HepG2 (cell line): ENCODE measurements at regions not wholly inside any gene's neighbourhood (a gene's known extent, or its start where the extent isn't known, plus 50 kb on each side); places are given as distances from the start of the nearest gene placed in this dataset.

Experiments used
- HHEX ChIP-seq: IDR thresholded peaks from 2 replicates; pipeline ENCODE4 v1.6.1; 2016; ENCODE audit warnings: control low read depth
- HIVEP1 ChIP-seq: sonication (generic); formaldehyde crosslinking; IDR thresholded peaks from 2 replicates; pipeline ENCODE4 v1.4.0; 2020; ENCODE audit warnings: mild to moderate bottlenecking, missing genetic modification reagents
- HOXA3 ChIP-seq: sonication (generic); formaldehyde crosslinking; IDR thresholded peaks from 2 replicates; pipeline ENCODE4 v1.5.0; 2020; ENCODE audit warnings: missing genetic modification reagents
- KAT7 ChIP-seq: IDR thresholded peaks from 2 replicates; pipeline ENCODE4 v1.6.1; 2018; ENCODE audit warnings: borderline replicate concordance, missing compliant biosample characterization
- MATR3 ChIP-seq: sonication (generic); formaldehyde crosslinking; IDR thresholded peaks from 2 replicates; pipeline ENCODE4 v1.4.0; 2020; ENCODE audit warnings: missing genetic modification reagents
- MED8 ChIP-seq: sonication (generic); formaldehyde crosslinking; IDR thresholded peaks from 2 replicates; pipeline ENCODE4 v1.8.1; 2023; ENCODE audit warnings: mild to moderate bottlenecking, missing genetic modification reagents; ENCODE audit not compliant: insufficient replicate concordance
- MEF2D ChIP-seq: sonication (generic); formaldehyde crosslinking; IDR thresholded peaks from 2 replicates; pipeline ENCODE4 v1.5.1; 2020; ENCODE audit warnings: mild to moderate bottlenecking, missing genetic modification reagents
- RAD21 ChIP-seq: fragments of 450-650 bp; formaldehyde crosslinking; IDR thresholded peaks from 2 replicates; pipeline ENCODE4 v1.5.0; 2020; ENCODE audit warnings: mild to moderate bottlenecking
- REL ChIP-seq: sonication (generic); formaldehyde crosslinking; conservative IDR thresholded peaks from 2 replicates; pipeline ENCODE4 v1.8.0; 2022; ENCODE audit warnings: mild to moderate bottlenecking, missing genetic modification reagents, moderate library complexity
- RFX5 ChIP-seq: IDR thresholded peaks from 2 replicates; pipeline ENCODE4 v1.6.1; 2011; ENCODE audit warnings: low read depth, low read length, improper control_type of control experiment
- SETDB1 ChIP-seq: sonication (generic); formaldehyde crosslinking; IDR thresholded peaks from 2 replicates; pipeline ENCODE4 v1.5.1; 2020; ENCODE audit warnings: missing genetic modification reagents, mild to moderate bottlenecking, borderline replicate concordance
- SMC3 ChIP-seq: IDR thresholded peaks from 2 replicates; pipeline ENCODE4 v1.6.1; 2011; ENCODE audit warnings: low read length, improper control_type of control experiment
- THYN1 ChIP-seq: sonication (generic); formaldehyde crosslinking; IDR thresholded peaks from 2 replicates; pipeline ENCODE4 v1.8.1; 2023; ENCODE audit warnings: low read depth, mild to moderate bottlenecking, moderate library complexity, missing genetic modification reagents, borderline replicate concordance
- ZEB1 ChIP-seq: IDR thresholded peaks from 2 replicates; pipeline ENCODE4 v1.6.1; 2012; ENCODE audit warnings: mild to moderate bottlenecking, low read depth, inconsistent platforms; ENCODE audit not compliant: insufficient replicate concordance
- ZNF263 ChIP-seq: sonication (generic); formaldehyde crosslinking; IDR thresholded peaks from 2 replicates; pipeline ENCODE4 v1.4.0; 2020; ENCODE audit warnings: missing genetic modification reagents
- ZNF296 ChIP-seq: sonication (generic); formaldehyde crosslinking; conservative IDR thresholded peaks from 2 replicates; pipeline ENCODE4 v1.5.0; 2020; ENCODE audit warnings: mild to moderate bottlenecking, missing genetic modification reagents
- ZNF367 ChIP-seq: sonication (generic); formaldehyde crosslinking; IDR thresholded peaks from 2 replicates; pipeline ENCODE4 v1.4.0; 2020; ENCODE audit warnings: missing genetic modification reagents, borderline replicate concordance
- ZNF546 ChIP-seq: sonication (generic); formaldehyde crosslinking; conservative IDR thresholded peaks from 2 replicates; pipeline ENCODE4 v1.8.1; 2023; ENCODE audit warnings: mild to moderate bottlenecking, missing genetic modification reagents
- ZNF577 ChIP-seq: sonication (generic); formaldehyde crosslinking; IDR thresholded peaks from 2 replicates; pipeline ENCODE4 v1.4.0; 2020; ENCODE audit warnings: mild to moderate bottlenecking, low read depth, missing genetic modification reagents, borderline replicate concordance
- ZNF619 ChIP-seq: sonication (generic); formaldehyde crosslinking; IDR thresholded peaks from 2 replicates; pipeline ENCODE4 v1.4.0; 2020; ENCODE audit warnings: mild to moderate bottlenecking, missing genetic modification reagents
- ZNF878 ChIP-seq: sonication (generic); formaldehyde crosslinking; IDR thresholded peaks from 2 replicates; pipeline ENCODE4 v1.8.1; 2023; ENCODE audit warnings: mild to moderate bottlenecking, missing genetic modification reagents, moderate library complexity
- ZSCAN9 ChIP-seq: IDR thresholded peaks from 2 replicates; pipeline ENCODE4 v1.6.1; 2016; ENCODE audit warnings: borderline replicate concordance
- TF ChIP-seq, protein P1 (sequence below): sonication (generic); formaldehyde crosslinking; IDR thresholded peaks from 2 replicates; pipeline ENCODE4 v1.8.1; 2023; ENCODE audit warnings: mild to moderate bottlenecking, moderate library complexity, missing genetic modification reagents
- TF ChIP-seq, protein P2 (sequence below), 2 experiments: fragments of 450-650 bp in 1 of 2; sonication (generic) in 1 of 2; formaldehyde crosslinking; IDR thresholded peaks; 2 replicates each; pipeline versions ENCODE4 v1.5.0 to v1.8.0; 2020 to 2022; ENCODE audit warnings: mild to moderate bottlenecking in 1 of 2, missing genetic modification reagents in 1 of 2
- TF ChIP-seq, protein P3 (sequence below): IDR thresholded peaks from 2 replicates; pipeline ENCODE4 v1.4.0; 2020; ENCODE audit warnings: mild to moderate bottlenecking, missing genetic modification reagents

DNA sequence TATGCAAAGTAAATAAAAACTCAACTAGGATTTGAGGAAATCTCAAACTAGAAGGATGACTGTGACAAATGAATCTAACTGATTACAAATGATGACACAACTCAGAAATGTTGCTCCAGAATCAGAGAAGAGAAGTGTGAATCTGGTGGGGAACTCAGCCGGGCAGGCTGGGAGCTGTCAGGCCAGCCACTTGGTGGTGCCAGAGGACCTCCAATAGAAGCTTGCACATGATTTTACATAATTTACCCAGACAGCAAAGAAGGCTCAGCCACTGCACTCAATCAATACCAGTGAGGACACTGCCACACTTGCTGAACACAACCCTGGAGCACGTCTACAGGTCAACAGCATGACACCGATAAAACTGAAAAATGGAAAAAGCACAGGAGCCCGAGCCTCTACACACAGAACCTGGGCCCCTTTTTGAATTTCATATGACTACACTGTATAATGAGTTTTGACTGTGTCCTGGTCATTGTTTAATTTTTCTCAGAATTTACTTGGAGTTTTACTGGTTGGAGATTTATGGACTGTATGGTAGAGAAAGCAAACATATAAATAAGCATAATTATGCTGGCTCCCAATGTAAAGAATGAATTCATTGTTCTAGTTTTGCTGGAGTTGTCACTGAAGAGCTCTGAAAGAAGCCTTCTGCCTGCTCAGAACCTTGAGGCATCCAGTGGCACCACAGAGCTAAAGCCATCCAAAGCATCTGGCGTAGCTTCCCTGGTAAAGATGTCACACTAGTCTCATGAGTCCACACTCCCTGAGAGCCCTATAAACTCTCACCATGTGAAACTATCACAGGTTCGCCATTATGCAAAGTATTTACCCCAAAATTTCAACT is 296.5 kb downstream of the THBS2 start (continued):
- TF ChIP-seq, protein P1, sequence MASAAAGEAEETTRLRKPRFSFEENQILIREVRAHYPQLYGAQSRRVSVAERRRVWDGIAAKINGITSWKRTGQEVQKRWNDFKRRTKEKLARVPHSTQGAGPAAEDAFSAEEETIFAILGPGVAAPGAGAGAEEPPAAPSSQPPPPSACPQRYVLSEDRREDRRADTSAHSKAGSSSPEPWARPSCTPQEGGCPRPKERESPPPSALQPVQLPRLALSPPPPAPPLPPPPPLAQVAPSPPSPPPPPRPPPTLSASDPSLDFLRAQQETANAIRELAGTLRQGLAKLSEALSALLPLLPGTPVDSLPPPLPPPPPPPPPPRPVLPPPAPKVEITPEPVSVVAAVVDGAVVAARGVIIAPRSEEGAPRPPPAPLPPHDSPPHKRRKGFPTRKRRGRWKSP: peak; percentile 34; the same call in 1 of the 2 replicates
- TF ChIP-seq HHEX (CRISPR knock-in tag) (no peak), ZEB1 (no peak), ZNF619 (CRISPR knock-in tag) (no peak), RAD21 (CRISPR knock-in tag) (peak; percentile 86), MEF2D (CRISPR knock-in tag) (no peak), RFX5 (no peak), ZNF878 (CRISPR knock-in tag) (no peak), REL (CRISPR knock-in tag) (no peak), MED8 (no peak), KAT7 (CRISPR knock-in tag) (no peak), ZNF367 (CRISPR knock-in tag) (no peak), THYN1 (CRISPR knock-in tag) (no peak), SETDB1 (CRISPR knock-in tag) (no peak), ZNF296 (CRISPR knock-in tag) (no peak), SMC3 (peak; percentile 91), ZSCAN9 (CRISPR knock-in tag) (0 out of 2 replicates have a peak, but pooled peaks have one; percentile 61), HOXA3 (CRISPR knock-in tag) (no peak; the same call in 1 of the 2 replicates), ZNF546 (CRISPR knock-in tag) (no peak), ZNF577 (CRISPR knock-in tag) (no peak), MATR3 (CRISPR knock-in tag) (no peak), HIVEP1 (CRISPR knock-in tag) (no peak), ZNF263 (CRISPR knock-in tag) (peak; percentile 71)
- TF ChIP-seq, protein P2, sequence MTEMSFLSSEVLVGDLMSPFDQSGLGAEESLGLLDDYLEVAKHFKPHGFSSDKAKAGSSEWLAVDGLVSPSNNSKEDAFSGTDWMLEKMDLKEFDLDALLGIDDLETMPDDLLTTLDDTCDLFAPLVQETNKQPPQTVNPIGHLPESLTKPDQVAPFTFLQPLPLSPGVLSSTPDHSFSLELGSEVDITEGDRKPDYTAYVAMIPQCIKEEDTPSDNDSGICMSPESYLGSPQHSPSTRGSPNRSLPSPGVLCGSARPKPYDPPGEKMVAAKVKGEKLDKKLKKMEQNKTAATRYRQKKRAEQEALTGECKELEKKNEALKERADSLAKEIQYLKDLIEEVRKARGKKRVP (CRISPR knock-in tag; IDR thresholded peaks at IDR 0.05): peak in 1 of 2 experiments; percentile 81; a peak in 2 of 4 replicates
- TF ChIP-seq, protein P3, sequence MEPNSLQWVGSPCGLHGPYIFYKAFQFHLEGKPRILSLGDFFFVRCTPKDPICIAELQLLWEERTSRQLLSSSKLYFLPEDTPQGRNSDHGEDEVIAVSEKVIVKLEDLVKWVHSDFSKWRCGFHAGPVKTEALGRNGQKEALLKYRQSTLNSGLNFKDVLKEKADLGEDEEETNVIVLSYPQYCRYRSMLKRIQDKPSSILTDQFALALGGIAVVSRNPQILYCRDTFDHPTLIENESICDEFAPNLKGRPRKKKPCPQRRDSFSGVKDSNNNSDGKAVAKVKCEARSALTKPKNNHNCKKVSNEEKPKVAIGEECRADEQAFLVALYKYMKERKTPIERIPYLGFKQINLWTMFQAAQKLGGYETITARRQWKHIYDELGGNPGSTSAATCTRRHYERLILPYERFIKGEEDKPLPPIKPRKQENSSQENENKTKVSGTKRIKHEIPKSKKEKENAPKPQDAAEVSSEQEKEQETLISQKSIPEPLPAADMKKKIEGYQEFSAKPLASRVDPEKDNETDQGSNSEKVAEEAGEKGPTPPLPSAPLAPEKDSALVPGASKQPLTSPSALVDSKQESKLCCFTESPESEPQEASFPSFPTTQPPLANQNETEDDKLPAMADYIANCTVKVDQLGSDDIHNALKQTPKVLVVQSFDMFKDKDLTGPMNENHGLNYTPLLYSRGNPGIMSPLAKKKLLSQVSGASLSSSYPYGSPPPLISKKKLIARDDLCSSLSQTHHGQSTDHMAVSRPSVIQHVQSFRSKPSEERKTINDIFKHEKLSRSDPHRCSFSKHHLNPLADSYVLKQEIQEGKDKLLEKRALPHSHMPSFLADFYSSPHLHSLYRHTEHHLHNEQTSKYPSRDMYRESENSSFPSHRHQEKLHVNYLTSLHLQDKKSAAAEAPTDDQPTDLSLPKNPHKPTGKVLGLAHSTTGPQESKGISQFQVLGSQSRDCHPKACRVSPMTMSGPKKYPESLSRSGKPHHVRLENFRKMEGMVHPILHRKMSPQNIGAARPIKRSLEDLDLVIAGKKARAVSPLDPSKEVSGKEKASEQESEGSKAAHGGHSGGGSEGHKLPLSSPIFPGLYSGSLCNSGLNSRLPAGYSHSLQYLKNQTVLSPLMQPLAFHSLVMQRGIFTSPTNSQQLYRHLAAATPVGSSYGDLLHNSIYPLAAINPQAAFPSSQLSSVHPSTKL (CRISPR knock-in tag): peak; percentile 51
